B cell (primary cell): ENCODE measurements at regions not wholly inside any gene's neighbourhood (a gene's known extent, or its start where the extent isn't known, plus 50 kb on each side); places are given as distances from the start of the nearest gene placed in this dataset.

Experiments used
- ATAC-seq: fragments of 200-7000 bp; cut with Tn5 transposase; one replicate; pipeline ENCODE4 v1.10.0; 2021; ENCODE audit warnings: low read depth, mild to moderate bottlenecking, moderate number of reproducible peaks, moderate library complexity
- CTCF ChIA-PET: fragments of 350-600 bp; sonication (Branson Sonifier 250); formaldehyde crosslinking; loops from one replicate; lab custom pipeline; 2021; ENCODE audit warnings: antibody characterized with exemption, inconsistent platforms; lab: Charles Lee
- POLR2A ChIA-PET: fragments of 350-600 bp; sonication (Branson Sonifier 250); formaldehyde crosslinking; loops from one replicate; lab custom pipeline; 2021; ENCODE audit warnings: antibody characterized with exemption; lab: Charles Lee
- DNase-seq: peaks from one replicate; pipeline ENCODE4 v3.0.0; 2013
- H2AFZ ChIP-seq: 2 replicates; pipeline ENCODE4 v1.6.1; 2012; ENCODE audit warnings: mild to moderate bottlenecking, low read depth, low read length; ENCODE audit not compliant: insufficient read depth, poor library complexity, severe bottlenecking
- H3K27ac ChIP-seq, 2 donors: 1 replicate in 1 of 2; 2 replicates in 1 of 2; pipeline ENCODE4 v1.5.1; 2012 to 2013; ENCODE audit warnings: low read length in 2 of 2, mild to moderate bottlenecking in 2 of 2, moderate library complexity in 1 of 2
- H3K27me3 ChIP-seq, 4 experiments: fragments of 200-600 bp in 1 of 4; sonication (generic) in 1 of 4; replicated peaks in 1 of 4; 1 replicate in 2 of 4; 2 replicates in 2 of 4; pipeline versions ENCODE4 v1.6.1 to v1.7.0; 2013 to 2016; ENCODE audit warnings: low read length in 3 of 4, mild to moderate bottlenecking in 2 of 4, mixed read lengths in 1 of 4, moderate library complexity in 1 of 4; ENCODE audit not compliant: insufficient read depth in 4 of 4, control insufficient read depth in 3 of 4; ENCODE audit errors: control extremely low read depth in 1 of 4
- H3K36me3 ChIP-seq, 2 experiments: replicated peaks in 1 of 2; 1 replicate in 1 of 2; 2 replicates in 1 of 2; pipeline versions ENCODE4 v1.6.1 to v1.7.1; 2013; ENCODE audit warnings: low read length in 1 of 2; ENCODE audit not compliant: insufficient read depth in 2 of 2, control insufficient read depth in 1 of 2; ENCODE audit errors: control extremely low read depth in 1 of 2, extremely low read depth in 1 of 2
- H3K4me1 ChIP-seq, 2 donors: fragments of 200-600 bp in 1 of 2; sonication (generic) in 1 of 2; 1 replicate in 1 of 2; 2 replicates in 1 of 2; pipeline versions ENCODE4 v1.5.1 to v1.6.1; 2013 to 2017; ENCODE audit warnings: low read length in 2 of 2; ENCODE audit not compliant: control insufficient read depth in 2 of 2, insufficient read depth in 2 of 2
- H3K4me2 ChIP-seq: replicated peaks from 2 replicates; pipeline ENCODE3; 2012; ENCODE audit warnings: mild to moderate bottlenecking, low read depth, low read length; ENCODE audit not compliant: poor library complexity, severe bottlenecking
- H3K4me3 ChIP-seq, 5 experiments: fragments of 200-600 bp in 1 of 5; sonication (generic) in 1 of 5; 1 replicate in 3 of 5; 2 replicates in 2 of 5; pipeline versions ENCODE4 v1.5.1 to v1.7.0; 2011 to 2016; ENCODE audit warnings: low read length in 4 of 5, mild to moderate bottlenecking in 4 of 5, low read depth in 2 of 5, control low read depth in 1 of 5, moderate library complexity in 1 of 5; ENCODE audit not compliant: insufficient read depth in 1 of 5; ENCODE audit errors: control extremely low read depth in 1 of 5, extremely low read depth in 1 of 5
- H3K79me2 ChIP-seq: fragments of 200-600 bp; sonication (generic); one replicate; pipeline ENCODE4 v1.6.0; 2016; ENCODE audit warnings: low read length; ENCODE audit not compliant: control insufficient read depth, insufficient read depth
- H3K9ac ChIP-seq: fragments of 200-600 bp; sonication (generic); 2 replicates; pipeline ENCODE4 v1.6.1; 2017; ENCODE audit warnings: mild to moderate bottlenecking, low read length, moderate library complexity
- H3K9me3 ChIP-seq, 3 donors: one replicate each; pipeline versions ENCODE4 v1.6.1 to v1.7.1; 2013; ENCODE audit warnings: low read length in 2 of 3; ENCODE audit not compliant: control insufficient read depth in 2 of 3, insufficient read depth in 1 of 3; ENCODE audit errors: control extremely low read depth in 1 of 3
- H4K20me1 ChIP-seq: 2 replicates; pipeline ENCODE4 v1.6.0; 2012; ENCODE audit warnings: mild to moderate bottlenecking, low read length; ENCODE audit not compliant: insufficient read depth, control insufficient read depth, poor library complexity, severe bottlenecking
- H3K27ac Mint-ChIP-seq: one replicate; pipeline ENCODE4 v1.8.0; 2021; ENCODE audit warnings: mixed read lengths
- H3K27me3 Mint-ChIP-seq: one replicate; pipeline ENCODE4 v1.8.0; 2021; ENCODE audit warnings: mixed read lengths
- H3K4me1 Mint-ChIP-seq: one replicate; pipeline ENCODE4 v1.8.0; 2021; ENCODE audit warnings: mixed read lengths
- H3K4me3 Mint-ChIP-seq: one replicate; pipeline ENCODE4 v1.8.0; 2021; ENCODE audit warnings: mixed read lengths
- H3K9me3 Mint-ChIP-seq: one replicate; pipeline ENCODE4 v1.8.0; 2022; ENCODE audit warnings: mixed read lengths; ENCODE audit not compliant: insufficient read depth
- CTCF ChIP-seq: fragments of 200-600 bp; IDR thresholded peaks from one replicate; pipeline ENCODE4 v1.8.0; 2022; ENCODE audit warnings: antibody characterized with exemption, mild to moderate bottlenecking
- EZH2 ChIP-seq: IDR thresholded peaks from 2 replicates; pipeline ENCODE4 v1.6.1; 2012; ENCODE audit warnings: borderline replicate concordance, low read depth, mild to moderate bottlenecking, moderate library complexity, low read length; ENCODE audit not compliant: insufficient read depth, poor library complexity, severe bottlenecking
- WGBS: methylation state at CpG from one replicate; pipeline ENCODE4 v1.1.5; 2013; ENCODE audit warnings: missing lambda C conversion rate; ENCODE audit not compliant: insufficient coverage; 5-methylcytosine and 5-hydroxymethylcytosine counted together
- intact Hi-C: fragments of 100-400 bp; cut with micrococcal nuclease; formaldehyde crosslinking; loops from one replicate; pipeline ENCODE4 v1.10.0; 2022

DNA sequence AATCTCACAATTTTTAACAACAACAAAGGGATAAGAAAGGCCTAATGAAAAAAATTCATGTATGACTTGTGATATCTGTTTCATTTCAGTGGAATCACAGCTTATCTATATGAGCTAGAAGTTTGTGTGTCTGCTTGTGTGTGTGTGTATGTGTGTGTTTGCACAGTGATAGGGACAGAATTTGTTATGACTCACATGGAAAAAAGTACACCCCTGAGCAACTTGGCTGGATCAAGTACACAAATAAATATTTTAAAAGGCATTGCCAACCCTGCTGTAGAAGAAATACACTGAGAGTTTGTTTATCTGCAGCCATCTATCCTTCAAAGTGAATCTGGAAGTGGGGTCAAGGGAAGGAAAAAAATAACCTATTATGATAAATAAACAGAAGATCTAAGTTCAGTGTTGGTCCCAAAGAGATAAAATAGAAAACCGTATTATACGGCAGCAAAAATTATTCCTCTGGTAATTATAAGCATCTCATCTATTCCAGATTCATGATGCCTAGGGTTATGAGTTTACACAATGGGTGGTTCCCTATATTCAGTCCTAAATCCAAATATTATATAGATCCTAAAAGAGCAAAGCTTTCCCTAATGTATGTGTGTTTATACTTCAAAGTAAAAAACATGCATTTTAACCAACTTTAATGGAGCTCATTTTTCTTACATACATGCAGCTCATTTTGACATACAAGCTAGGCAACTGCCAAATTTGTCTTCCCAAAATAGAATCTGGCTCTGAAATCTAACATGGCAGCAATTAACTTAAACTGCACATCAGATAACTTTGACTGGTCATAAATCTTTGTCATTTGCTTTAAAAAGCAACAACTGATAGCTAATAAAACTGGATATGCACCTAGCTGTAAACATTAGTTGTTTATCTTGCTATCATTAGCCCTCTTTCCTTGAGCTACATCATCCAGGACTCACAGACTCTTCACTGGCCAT, 420.6 kb downstream of the IRS1 start:
- ATAC-seq (no peak), DNase-seq (no peak)
- Mint-ChIP-seq H3K9me3 (no peaks in the 10 kb centered on the region), H3K4me3 (no peak overlapping the region), H3K27me3 (peaks cover 10% of the 10 kb centered on the region), H3K27ac (no peak overlapping the region), H3K4me1 (no peaks in the 10 kb centered on the region)
- Histone ChIP-seq H3K79me2 (no peaks in the 10 kb centered on the region), H3K9me3 (no peaks in the 10 kb centered on the region), H3K4me2 (no peak overlapping the region), H3K4me1 (no peaks in the 10 kb centered on the region), H3K9ac (no peak overlapping the region), H4K20me1 (no peaks in the 10 kb centered on the region), H3K4me3 (no peak overlapping the region), H2AFZ (no peak overlapping the region), H3K27ac (no peak overlapping the region), H3K36me3 (no peaks in the 10 kb centered on the region), H3K27me3 (no peaks in the 10 kb centered on the region)
- ChIA-PET POLR2A (no interaction called here), CTCF (no interaction called here)
- TF ChIP-seq CTCF (no peak), EZH2 (no peak)
- intact Hi-C loops: no loop called here
- WGBS: no CpG with 5 or more reads among the region's 2 CpGs

DNA sequence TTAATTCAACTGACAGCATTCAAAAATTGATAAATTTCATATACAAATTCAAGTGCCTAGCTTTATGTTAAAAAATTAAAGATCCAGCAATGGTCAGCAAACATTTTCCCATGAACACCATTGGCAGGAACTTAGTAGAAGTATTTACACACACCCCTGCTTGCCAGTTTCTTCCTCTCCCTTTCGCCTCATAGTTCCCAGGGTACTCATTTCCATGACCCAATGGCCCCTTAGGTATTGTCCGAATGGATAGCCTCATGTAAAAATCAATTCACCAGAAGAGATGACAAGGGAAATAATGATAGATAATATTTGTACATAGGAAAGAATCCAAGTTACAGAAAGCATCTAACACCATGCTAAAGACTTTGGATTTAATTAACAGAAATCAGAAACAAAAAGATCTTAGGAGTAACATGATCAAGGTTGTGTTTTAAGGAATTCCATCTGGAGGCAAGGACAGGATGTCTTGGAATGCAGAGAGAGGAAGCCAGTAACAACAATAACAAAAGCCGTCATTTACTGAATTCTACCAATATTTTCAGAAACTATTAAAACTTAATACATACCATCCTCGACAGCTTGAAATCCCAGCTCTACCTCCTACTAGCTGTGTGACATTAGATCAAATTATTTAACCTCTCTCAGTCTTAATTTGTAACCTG, 423.0 kb downstream of the IRS1 start:
- no peak for DNase-seq
- no peak overlapping the region for H3K27ac Mint-ChIP-seq
- no peak overlapping the region for H2AFZ ChIP-seq
- H3K27ac ChIP-seq: no peak overlapping the region
- H4K20me1 ChIP-seq: no peaks in the 10 kb centered on the region
- no peaks in the 10 kb centered on the region for H3K9me3 Mint-ChIP-seq
- H3K36me3 ChIP-seq: no peaks in the 10 kb centered on the region
- H3K4me2 ChIP-seq: no peak overlapping the region
- H3K4me1 ChIP-seq: no peaks in the 10 kb centered on the region
- no peaks in the 10 kb centered on the region for H3K4me1 Mint-ChIP-seq
- H3K9ac ChIP-seq: no peak overlapping the region
- no peaks in the 10 kb centered on the region for H3K79me2 ChIP-seq
- POLR2A ChIA-PET: no interaction called here
- H3K4me3 Mint-ChIP-seq: no peak overlapping the region
- intact Hi-C loops: no loop called here
- no peaks in the 10 kb centered on the region for H3K9me3 ChIP-seq
- WGBS: 82% methylated on average over 2 of the region's 4 CpGs
- CTCF ChIA-PET: no interaction called here
- ATAC-seq: no peak
- no peak overlapping the region for H3K4me3 ChIP-seq
- peaks cover 0 to 3% (median 0%) of the 10 kb centered on the region in 4 experiments for H3K27me3 ChIP-seq
- H3K27me3 Mint-ChIP-seq: peaks cover 19% of the 10 kb centered on the region
- TF ChIP-seq CTCF (no peak), EZH2 (no peak)
